Muscle layer of duodenum (tissue), 2 donors: ENCODE measurements at regions not wholly inside any gene's neighbourhood (a gene's known extent, or its start where the extent isn't known, plus 50 kb on each side); places are given as distances from the start of the nearest gene placed in this dataset.

Experiments used
- H3K27ac ChIP-seq: one replicate; pipeline ENCODE4 v1.7.0; 2013; ENCODE audit warnings: mild to moderate bottlenecking, low read length
- H3K27me3 ChIP-seq: one replicate; pipeline ENCODE4 v1.7.0; 2013; ENCODE audit warnings: low read depth, mild to moderate bottlenecking, control low read depth, low read length
- H3K36me3 ChIP-seq, 2 donors: one replicate each; pipeline ENCODE4 v1.7.0; 2013; ENCODE audit warnings: low read length in 2 of 2, control low read depth in 1 of 2, mild to moderate bottlenecking in 1 of 2; ENCODE audit not compliant: insufficient read depth in 2 of 2, control insufficient read depth in 1 of 2
- H3K4me1 ChIP-seq, 2 donors: one replicate each; pipeline ENCODE4 v1.7.0; 2013; ENCODE audit warnings: low read length in 2 of 2, mild to moderate bottlenecking in 2 of 2, control low read depth in 1 of 2, moderate library complexity in 1 of 2; ENCODE audit not compliant: insufficient read depth in 2 of 2, control insufficient read depth in 1 of 2
- H3K4me3 ChIP-seq, 2 donors: one replicate each; pipeline ENCODE4 v1.7.0; 2013; ENCODE audit warnings: low read length in 2 of 2, low read depth in 1 of 2, mild to moderate bottlenecking in 1 of 2
- H3K9me3 ChIP-seq, 2 donors: one replicate each; pipeline ENCODE4 v1.7.0; 2013; ENCODE audit warnings: low read length in 2 of 2, control low read depth in 1 of 2, mild to moderate bottlenecking in 1 of 2; ENCODE audit not compliant: control insufficient read depth in 1 of 2
- donor health status: healthy.

DNA sequence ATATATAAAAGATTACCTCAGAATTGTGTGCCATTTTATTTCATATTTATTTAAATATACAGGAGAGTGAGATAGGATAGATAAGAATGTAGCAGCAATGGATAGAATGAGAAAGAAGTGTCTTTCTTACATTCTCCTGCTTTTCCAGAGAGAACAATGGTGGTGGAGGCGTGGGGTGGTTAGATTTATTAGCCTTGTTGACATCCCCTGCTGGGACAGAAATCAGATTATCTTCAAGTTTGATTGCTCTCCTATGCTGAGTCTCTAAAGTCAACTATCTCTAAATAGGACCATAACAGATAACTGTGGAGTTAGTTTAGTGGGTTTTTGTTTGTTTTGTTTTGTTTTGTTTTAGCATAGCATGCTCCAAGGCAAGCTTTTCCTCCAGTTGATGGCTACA is 397.6 kb downstream of the LRFN5 start:
- Histone ChIP-seq H3K27ac (no peak overlapping the region), H3K4me3 (no peak overlapping the region), H3K27me3 (no peaks in the 10 kb centered on the region), H3K36me3 (no peaks in the 10 kb centered on the region), H3K4me1 (no peaks in the 10 kb centered on the region), H3K9me3 (no peaks in the 10 kb centered on the region)

DNA sequence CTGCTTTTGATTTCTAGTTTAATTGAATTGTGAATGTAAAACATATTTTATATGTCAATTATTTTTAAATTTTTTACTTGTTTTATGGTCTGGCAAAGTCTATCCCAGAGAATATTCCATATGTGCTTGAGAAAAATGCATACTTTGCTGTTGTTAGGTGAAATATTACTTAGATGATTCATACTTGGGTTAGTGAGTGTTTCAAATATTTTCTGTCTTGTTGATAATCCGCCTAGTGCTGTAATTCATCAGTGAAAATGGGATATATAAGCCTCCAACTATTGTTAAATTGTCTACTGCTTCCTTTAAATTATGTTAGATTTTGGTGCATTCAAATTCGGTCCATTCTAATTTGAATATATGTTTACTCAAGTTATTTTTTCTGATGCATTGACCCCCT is 395.5 kb downstream of the LRFN5 start:
- H3K27ac ChIP-seq = no peak overlapping the region
- no peaks in the 10 kb centered on the region for H3K4me1 ChIP-seq
- H3K4me3 ChIP-seq = no peak overlapping the region
- no peaks in the 10 kb centered on the region for H3K36me3 ChIP-seq
- no peaks in the 10 kb centered on the region for H3K9me3 ChIP-seq
- H3K27me3 ChIP-seq = no peaks in the 10 kb centered on the region

DNA sequence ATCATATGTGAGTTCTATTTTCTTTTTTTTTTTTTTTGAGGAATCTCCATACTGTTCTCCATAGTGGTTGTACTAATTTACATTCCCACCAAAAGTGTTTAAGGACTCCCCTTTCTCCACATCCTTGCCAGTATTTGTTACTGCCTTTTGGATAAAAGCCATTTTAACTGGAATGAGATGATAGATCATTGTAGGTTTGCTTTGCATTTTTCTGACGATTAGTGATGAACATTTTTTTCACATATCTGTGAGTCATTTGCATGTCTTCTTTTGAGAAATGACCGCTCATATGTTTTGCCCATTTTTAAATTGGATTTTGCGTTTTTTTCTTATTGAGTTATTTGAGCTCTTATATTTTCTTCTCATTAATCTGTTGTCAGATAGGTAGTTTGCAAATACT is 394.8 kb downstream of the LRFN5 start:
- Histone ChIP-seq H3K27ac (no peak overlapping the region), H3K36me3 (no peaks in the 10 kb centered on the region), H3K4me1 (no peaks in the 10 kb centered on the region), H3K9me3 (no peaks in the 10 kb centered on the region), H3K27me3 (no peaks in the 10 kb centered on the region), H3K4me3 (no peak overlapping the region)

- H3K4me3 ChIP-seq = no peak overlapping the region
- no peaks in the 10 kb centered on the region for H3K9me3 ChIP-seq
- no peak overlapping the region for H3K27ac ChIP-seq
- no peaks in the 10 kb centered on the region for H3K27me3 ChIP-seq
- H3K36me3 ChIP-seq = no peaks in the 10 kb centered on the region
- H3K4me1 ChIP-seq = no peaks in the 10 kb centered on the region
Observed at GRCh38 chr14:42000450-42000849, 393.8 kb downstream of the LRFN5 start.

- H3K27ac ChIP-seq = no peak overlapping the region
- H3K9me3 ChIP-seq = no peaks in the 10 kb centered on the region
- H3K36me3 ChIP-seq = no peaks in the 10 kb centered on the region
- no peaks in the 10 kb centered on the region for H3K4me1 ChIP-seq
- no peaks in the 10 kb centered on the region for H3K27me3 ChIP-seq
- no peak overlapping the region for H3K4me3 ChIP-seq
Observed at GRCh38 chr14:41993687-41994086, 387.0 kb downstream of the LRFN5 start.

DNA sequence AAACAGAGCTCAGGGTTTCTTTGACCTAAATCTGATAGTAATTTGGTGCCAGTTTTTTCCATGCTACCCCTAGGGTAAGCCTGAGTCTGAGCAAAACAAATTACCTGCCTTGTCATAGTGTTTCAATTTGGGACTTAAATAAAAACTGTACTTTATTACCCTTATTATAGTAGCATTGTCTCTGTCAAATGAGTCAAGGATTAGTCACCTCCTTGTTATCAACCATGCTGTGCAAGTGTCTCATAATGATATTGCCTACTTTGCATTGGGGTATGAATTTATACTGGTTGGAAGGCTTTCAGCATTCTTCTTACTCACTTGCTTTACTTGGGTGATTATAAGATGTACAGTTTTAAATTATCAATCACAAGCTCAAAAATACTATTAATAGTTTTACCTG is 380.0 kb downstream of the LRFN5 start:
- Histone ChIP-seq H3K4me3 (no peak overlapping the region), H3K9me3 (no peaks in the 10 kb centered on the region), H3K27me3 (no peaks in the 10 kb centered on the region), H3K4me1 (no peaks in the 10 kb centered on the region), H3K36me3 (no peaks in the 10 kb centered on the region), H3K27ac (no peak overlapping the region)

DNA sequence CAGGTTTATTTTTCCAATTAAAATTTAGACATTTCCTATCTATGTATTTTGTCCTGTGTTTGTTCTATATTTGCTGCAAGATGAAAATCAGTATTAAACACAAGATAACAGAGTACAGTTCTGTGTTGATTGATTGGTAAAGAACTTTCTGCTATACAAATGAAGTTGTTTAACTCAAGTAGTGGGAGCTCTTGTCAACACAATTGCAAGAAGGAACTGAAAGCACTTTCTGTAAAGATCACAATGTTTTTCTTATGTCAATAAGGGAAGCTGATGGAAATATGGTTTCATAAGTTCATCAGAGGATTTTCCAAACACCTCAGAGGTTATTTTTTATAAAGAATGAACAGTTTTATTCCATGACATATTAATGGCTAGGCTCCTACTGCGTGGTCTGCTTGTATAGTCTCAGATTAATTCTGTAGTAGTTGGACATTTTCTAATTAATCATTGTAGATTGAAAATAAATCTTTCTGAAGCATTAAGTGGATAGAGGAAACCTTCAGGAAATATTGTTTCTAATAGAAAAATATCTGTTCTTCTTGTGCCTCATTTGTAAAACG is 379.5 kb downstream of the LRFN5 start:
- no peak overlapping the region for H3K27ac ChIP-seq
- no peaks in the 10 kb centered on the region for H3K36me3 ChIP-seq
- no peaks in the 10 kb centered on the region for H3K4me1 ChIP-seq
- no peaks in the 10 kb centered on the region for H3K9me3 ChIP-seq
- H3K27me3 ChIP-seq = no peaks in the 10 kb centered on the region
- H3K4me3 ChIP-seq = no peak overlapping the region

- no peak overlapping the region for H3K4me3 ChIP-seq
- no peaks in the 10 kb centered on the region for H3K36me3 ChIP-seq
- peaks cover 0 to 14% of the 10 kb centered on the region in 2 donors for H3K9me3 ChIP-seq
Observed at GRCh38 chr14:41973178-41973577, 366.5 kb downstream of the LRFN5 start.

DNA sequence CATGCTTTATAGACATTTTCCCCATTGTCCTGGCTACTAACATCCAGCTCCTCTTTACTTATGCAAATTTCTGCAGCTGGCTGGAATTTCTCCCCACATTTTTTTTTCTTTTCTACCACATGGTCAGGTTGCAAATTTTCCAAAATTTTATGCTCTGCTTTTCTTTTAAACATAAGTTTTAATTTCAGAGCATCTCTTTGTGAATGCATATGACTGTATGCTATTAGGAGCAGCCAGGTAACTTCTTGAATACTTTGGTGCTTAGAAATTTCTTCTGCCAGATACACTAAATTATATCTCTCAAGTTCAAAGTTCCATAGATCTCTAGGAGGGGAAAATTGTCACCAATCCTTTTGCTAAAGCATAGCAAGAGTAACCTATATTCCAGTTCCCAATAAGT is 365.9 kb downstream of the LRFN5 start:
- Histone ChIP-seq H3K4me3 (peak overlapping the region in 1 of 2 donors; percentile 32), H3K9me3 (peaks cover 0 to 14% of the 10 kb centered on the region in 2 donors), H3K36me3 (no peaks in the 10 kb centered on the region), H3K4me1 (no peaks in the 10 kb centered on the region), H3K27me3 (no peaks in the 10 kb centered on the region), H3K27ac (no peak overlapping the region)

More at GRCh38 chr14:41973178-41973577, 366.5 kb downstream of the LRFN5 start:
- H3K27me3 ChIP-seq = no peaks in the 10 kb centered on the region
- no peak overlapping the region for H3K27ac ChIP-seq
- H3K4me1 ChIP-seq = no peaks in the 10 kb centered on the region

DNA sequence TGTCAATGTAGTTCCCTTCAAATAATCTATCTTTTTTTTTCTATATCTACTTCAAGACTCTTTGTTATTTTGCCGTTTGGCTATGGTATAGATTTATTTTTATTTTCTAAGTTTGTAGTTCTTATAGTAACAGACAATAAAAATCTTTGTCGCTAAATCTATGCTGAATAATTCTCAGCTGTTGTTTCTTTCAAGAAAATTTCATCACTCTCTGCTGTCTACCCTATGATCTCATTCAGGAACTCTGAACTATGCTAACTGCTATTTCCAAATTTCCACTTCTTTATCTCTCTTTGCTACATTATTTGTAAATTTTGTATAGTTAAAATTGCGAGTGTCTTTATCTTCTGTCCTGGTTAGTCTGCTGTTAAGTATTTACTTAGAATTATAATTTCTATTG is 353.6 kb downstream of the LRFN5 start:
- no peak overlapping the region for H3K4me3 ChIP-seq
- H3K9me3 ChIP-seq = no peaks in the 10 kb centered on the region
- no peak overlapping the region for H3K27ac ChIP-seq
- H3K27me3 ChIP-seq = no peaks in the 10 kb centered on the region
- H3K4me1 ChIP-seq = no peaks in the 10 kb centered on the region
- H3K36me3 ChIP-seq = no peaks in the 10 kb centered on the region

DNA sequence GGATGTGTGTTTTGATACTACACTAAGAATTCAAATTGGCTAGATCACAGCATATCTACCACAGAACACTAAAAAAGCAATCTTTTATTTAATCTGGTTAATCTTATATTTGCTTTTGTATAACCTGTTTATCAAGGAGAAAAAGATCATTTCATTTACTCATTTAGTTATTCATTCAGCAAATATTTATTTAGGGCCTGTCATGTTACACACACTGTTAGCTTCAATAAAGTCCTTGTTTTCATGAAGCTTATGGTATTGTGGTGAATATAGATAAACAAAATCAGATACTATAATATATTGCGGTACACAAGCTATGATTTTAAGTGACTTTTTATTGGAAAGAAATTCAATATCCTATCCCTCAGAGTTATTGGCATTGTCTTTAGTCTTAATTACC is 350.8 kb downstream of the LRFN5 start:
- Histone ChIP-seq H3K27ac (no peak overlapping the region), H3K27me3 (no peaks in the 10 kb centered on the region), H3K36me3 (no peaks in the 10 kb centered on the region), H3K4me1 (no peaks in the 10 kb centered on the region), H3K4me3 (no peak overlapping the region), H3K9me3 (no peaks in the 10 kb centered on the region)
